Cardiac fibroblast (primary cell): ENCODE measurements at regions not wholly inside any gene's neighbourhood (a gene's known extent, or its start where the extent isn't known, plus 50 kb on each side); places are given as distances from the start of the nearest gene placed in this dataset.
"Not testable (repeated sequence)": the region's sequence is repeated elsewhere in the genome, so short reads cannot be mapped to it uniquely, and the experiment has no call there.

Experiments
- DNase-seq, 2 donors: peaks; one replicate each; pipeline versions ENCODE4 v3.0.0 to v3.0.0-alpha.2; 2010; ENCODE audit warnings: low read depth in 2 of 2
- H3K4me3 ChIP-seq, 2 donors: replicated peaks in 1 of 2; 1 replicate in 1 of 2; 2 replicates in 1 of 2; pipeline ENCODE4 v1.5.1; 2011; ENCODE audit warnings: low read depth in 2 of 2, low read length in 2 of 2, mild to moderate bottlenecking in 2 of 2, moderate library complexity in 1 of 2
- CTCF ChIP-seq: IDR thresholded peaks from one replicate; pipeline ENCODE4 v1.5.1; 2011; ENCODE audit warnings: low read depth, mild to moderate bottlenecking, low read length, inconsistent platforms

GRCh38 chr13:84097148-84097547 is 214.9 kb upstream of the SLITRK1 start:
- DNase-seq, result no peak
- no peak for TF ChIP-seq CTCF
- no peak overlapping the region for H3K4me3 ChIP-seq

GRCh38 chr13:84096216-84096615 is 213.9 kb upstream of the SLITRK1 start:
- no peak for TF ChIP-seq CTCF
- peak; percentile 3 to 6 for DNase-seq
- no peak overlapping the region for H3K4me3 ChIP-seq

- no peak for DNase-seq
- no peak for TF ChIP-seq CTCF
- H3K4me3 ChIP-seq, result no peak overlapping the region
Measured at GRCh38 chr13:84088996-84089395, 206.7 kb upstream of the SLITRK1 start.

GRCh38 chr13:84086847-84087162 is 204.5 kb upstream of the SLITRK1 start:
- no peak for TF ChIP-seq CTCF
- no peak overlapping the region for H3K4me3 ChIP-seq
- DNase-seq, result no peak

GRCh38 chr13:84086098-84086846 is 204.0 kb upstream of the SLITRK1 start:
- not testable (repeated sequence) for H3K4me3 ChIP-seq, DNase-seq

- no peak overlapping the region for H3K4me3 ChIP-seq
- TF ChIP-seq CTCF, result no peak
- DNase-seq, result no peak
Measured at GRCh38 chr13:84082462-84082861, 200.2 kb upstream of the SLITRK1 start.

GRCh38 chr13:84080748-84081530 is 198.7 kb upstream of the SLITRK1 start:
- no peak for DNase-seq
- TF ChIP-seq CTCF, result no peak
- H3K4me3 ChIP-seq, result no peak overlapping the region
